GM12878 (cell line): ENCODE measurements at regions not wholly inside any gene's neighbourhood (a gene's known extent, or its start where the extent isn't known, plus 50 kb on each side); places are given as distances from the start of the nearest gene placed in this dataset.

Experiments
- ATAC-seq: fragments of 200-7000 bp; cut with Tn5 transposase; 3 replicates; pipeline ENCODE4 v1.9.1; 2020; ENCODE audit warnings: mild to moderate bottlenecking, moderate library complexity
- BruUV-seq: library from RNA; stranded (reverse); fragments of 400-500 nt; replicated peaks from 2 replicates; lab custom pipeline; 2021; lab: Mats Ljungman, UMichigan
- CTCF ChIA-PET: fragments of 300-600 bp; sonication (Branson Sonifier 250); formaldehyde crosslinking; extraction: SDS; loops from one replicate; lab custom pipeline; 2021; ENCODE audit warnings: inconsistent platforms; lab: Yijun Ruan, JAX
- POLR2A ChIA-PET: fragments of 350-600 bp; formaldehyde crosslinking; extraction: SDS; loops from one replicate; lab custom pipeline; 2021; ENCODE audit warnings: inconsistent platforms; lab: Charles Lee
- RAD21 ChIA-PET: fragments of 300-600 bp; sonication (Branson Sonifier 250); formaldehyde crosslinking; loops from one replicate; lab custom pipeline; 2023; ENCODE audit warnings: antibody characterized with exemption; ENCODE audit not compliant: unreplicated experiment; lab: Charles Lee
- SMC1A ChIA-PET: fragments of 300-600 bp; sonication (Branson Sonifier 250); formaldehyde crosslinking; loops from one replicate; lab custom pipeline; 2023; ENCODE audit not compliant: unreplicated experiment, uncharacterized antibody; lab: Charles Lee
- DNase-seq: peaks from one replicate; pipeline ENCODE4 v3.0.0-alpha.2; 2011; ENCODE audit warnings: low read depth, low spot score
- FAIRE-seq: peaks from 3 replicates; lab custom pipeline; 2011; peaks lifted over from hg19 to GRCh38; lab: Jason Lieb, UNC
- H2AFZ ChIP-seq: 2 replicates; pipeline ENCODE4 v1.6.0; 2011; ENCODE audit warnings: low read depth, low read length, control low read depth; ENCODE audit not compliant: control insufficient read depth
- H3K27ac ChIP-seq: 2 replicates; pipeline ENCODE4 v1.5.1; 2011; ENCODE audit warnings: control low read depth; ENCODE audit not compliant: control insufficient read depth, insufficient read depth
- H3K27me3 ChIP-seq, 2 experiments: replicated peaks in 1 of 2; 2 replicates each; pipeline versions ENCODE4 v1.6.0 to v1.6.1; 2011; ENCODE audit warnings: low read length in 1 of 2; ENCODE audit not compliant: control insufficient read depth in 2 of 2, insufficient read depth in 2 of 2
- H3K36me3 ChIP-seq, 2 experiments: 2 replicates each; pipeline ENCODE4 v1.5.1; 2011; ENCODE audit warnings: low read length in 1 of 2; ENCODE audit not compliant: control insufficient read depth in 2 of 2, insufficient read depth in 2 of 2
- H3K4me1 ChIP-seq: 2 replicates; pipeline ENCODE4 v1.6.1; 2011; ENCODE audit warnings: mild to moderate bottlenecking, low read length, moderate library complexity, mixed read lengths; ENCODE audit not compliant: control insufficient read depth, insufficient read depth
- H3K4me2 ChIP-seq: 2 replicates; pipeline ENCODE4 v1.6.0; 2011; ENCODE audit warnings: control low read depth; ENCODE audit not compliant: control insufficient read depth, insufficient read depth
- H3K4me3 ChIP-seq: fragments of 200-600 bp; sonication (generic); 2 replicates; pipeline ENCODE4 v1.5.1; 2016
- H3K79me2 ChIP-seq: 2 replicates; pipeline ENCODE4 v1.6.0; 2011; ENCODE audit warnings: low read length; ENCODE audit not compliant: control insufficient read depth, insufficient read depth
- H3K9ac ChIP-seq: 2 replicates; pipeline ENCODE4 v1.8.0; 2011; ENCODE audit warnings: low read length, control low read depth, mixed read lengths; ENCODE audit not compliant: control insufficient read depth, insufficient read depth
- H3K9me3 ChIP-seq: replicated peaks from 3 replicates; pipeline ENCODE4 v1.5.1; 2011; ENCODE audit warnings: mild to moderate bottlenecking, low read length; ENCODE audit not compliant: control insufficient read depth, insufficient read depth
- H4K20me1 ChIP-seq: 2 replicates; pipeline ENCODE4 v1.6.0; 2011; ENCODE audit not compliant: control insufficient read depth, insufficient read depth
- BCL11A ChIP-seq: IDR thresholded peaks from 2 replicates; pipeline ENCODE4 v1.6.1; 2011; ENCODE audit warnings: low read depth, low read length
- E2F4 ChIP-seq: IDR thresholded peaks from 2 replicates; pipeline ENCODE4 v1.6.1; 2012; ENCODE audit warnings: low read depth, low read length, improper control_type of control experiment
- FOS ChIP-seq: IDR thresholded peaks from 3 replicates; pipeline ENCODE4 v1.6.1; 2011; ENCODE audit warnings: borderline replicate concordance; ENCODE audit not compliant: insufficient read length; ENCODE audit errors: extremely low read depth
- MEF2B ChIP-seq: fragments of 450-650 bp; IDR thresholded peaks from 2 replicates; pipeline ENCODE4 v1.6.1; 2018; ENCODE audit warnings: mild to moderate bottlenecking, moderate library complexity; ENCODE audit not compliant: partially characterized antibody, poor library complexity, severe bottlenecking
- MYB ChIP-seq: fragments of 150-350 bp; IDR thresholded peaks from 2 replicates; pipeline ENCODE4 v1.6.1; 2014; ENCODE audit warnings: mild to moderate bottlenecking, low read depth, low read length, borderline replicate concordance
- MYC ChIP-seq: IDR thresholded peaks from 2 replicates; pipeline ENCODE4 v1.6.1; 2011; ENCODE audit warnings: mild to moderate bottlenecking, low read length, moderate library complexity, inconsistent platforms; ENCODE audit not compliant: insufficient read depth, insufficient replicate concordance, insufficient read length, severe bottlenecking
- NRF1 ChIP-seq: conservative IDR thresholded peaks from 2 replicates; pipeline ENCODE4 v1.6.1; 2011; ENCODE audit warnings: mild to moderate bottlenecking, low read depth, low read length, improper control_type of control experiment
- SKIL ChIP-seq: fragments of 450-650 bp; IDR thresholded peaks from 2 replicates; pipeline ENCODE4 v1.6.1; 2017; ENCODE audit warnings: mild to moderate bottlenecking, low read depth, inconsistent platforms; ENCODE audit not compliant: poor library complexity, severe bottlenecking
- ZBTB33 ChIP-seq: fragments of 450-650 bp; IDR thresholded peaks from 2 replicates; pipeline ENCODE4 v1.6.1; 2017; ENCODE audit warnings: mild to moderate bottlenecking
- ZNF207 ChIP-seq: fragments of 450-650 bp; IDR thresholded peaks from 2 replicates; pipeline ENCODE4 v1.6.1; 2014; ENCODE audit warnings: antibody characterized with exemption, mild to moderate bottlenecking, borderline replicate concordance
- WGBS: methylation state at CpG from one replicate; pipeline ENCODE4 v1.1.6; 2016; ENCODE audit warnings: low lambda C conversion rate; ENCODE audit not compliant: insufficient replicate concordance, insufficient coverage; ENCODE audit errors: missing lambda C conversion rate; 5-methylcytosine and 5-hydroxymethylcytosine counted together
- in situ Hi-C: fragments of 300-500 bp; cut with MboI; formaldehyde crosslinking; loops from 9 replicates; pipeline ENCODE4 v1.14.3; 2018; ENCODE audit warnings: mixed read lengths
- intact Hi-C: fragments of 100-400 bp; cut with micrococcal nuclease; formaldehyde crosslinking; loops from one replicate; pipeline ENCODE4 v1.14.2; 2022; ENCODE audit not compliant: unreplicated experiment

GRCh38 chr3:194962056-194962455 lies 276.4 kb downstream of the FAM43A start:
- Histone ChIP-seq H3K4me1 (no peaks in the 10 kb centered on the region), H3K79me2 (no peaks in the 10 kb centered on the region), H3K36me3 (no peaks in the 10 kb centered on the region), H2AFZ (no peak overlapping the region), H3K27me3 (no peaks in the 10 kb centered on the region; a peak in 3 of 4 replicates), H3K4me3 (no peak overlapping the region), H3K9ac (no peak overlapping the region), H3K27ac (no peak overlapping the region), H3K4me2 (no peak overlapping the region), H4K20me1 (no peaks in the 10 kb centered on the region), H3K9me3 (no peaks in the 10 kb centered on the region)
- no TSS peak for BruUV-seq
- 47% methylated on average over 2 of the region's 2 CpGs for WGBS
- DNase-seq (no peak), ATAC-seq (no peak), FAIRE-seq (no peak)
- ChIA-PET SMC1A (no interaction called here), RAD21 (no interaction called here), CTCF (no interaction called here), POLR2A (no interaction called here)
- TF ChIP-seq FOS (no peak), MYC (no peak), MEF2B (no peak), BCL11A (no peak), ZBTB33 (no peak), E2F4 (no peak), MYB (no peak), NRF1 (no peak), ZNF207 (no peak), SKIL (no peak)
- intact Hi-C loops (no loop called here), in situ Hi-C loops (no loop called here)
